GM03348 (cell line): ENCODE measurements at regions not wholly inside any gene's neighbourhood (a gene's known extent, or its start where the extent isn't known, plus 50 kb on each side); places are given as distances from the start of the nearest gene placed in this dataset.

Experiments used
- DNase-seq: peaks from one replicate; pipeline ENCODE4 v3.0.0; 2012; ENCODE audit warnings: low spot score

- DNase-seq: no peak
These were observed 167.9 kb upstream of the PAPPA start for GRCh38 chr9:115985657-115986056.

DNA sequence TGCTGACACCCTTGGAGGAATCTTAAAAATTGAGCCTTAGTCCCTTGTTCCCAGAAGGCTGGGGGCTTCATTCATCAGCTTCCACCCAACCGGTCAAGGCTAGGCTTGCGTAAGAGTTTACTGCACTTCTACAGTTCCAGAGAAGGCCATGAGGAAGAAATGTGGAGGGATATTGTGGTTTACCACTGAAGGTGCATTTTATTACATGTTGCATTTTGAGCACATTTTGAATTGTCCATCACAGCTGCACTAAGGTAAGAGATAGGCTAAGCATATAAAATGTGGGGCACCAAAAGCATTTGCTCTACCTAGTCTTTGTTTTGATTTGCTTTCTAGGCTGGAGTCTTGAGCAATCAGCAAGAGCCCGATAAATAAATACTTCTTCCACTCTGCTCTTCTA, 167.1 kb upstream of the PAPPA start:
- no peak for DNase-seq

GRCh38 chr9:115988701-115989100, 164.9 kb upstream of the PAPPA start:
- DNase-seq: no peak

GRCh38 chr9:115989831-115990230, 163.8 kb upstream of the PAPPA start:
- no peak for DNase-seq

- no peak for DNase-seq
These were observed 160.8 kb upstream of the PAPPA start for GRCh38 chr9:115992834-115993233.

DNA sequence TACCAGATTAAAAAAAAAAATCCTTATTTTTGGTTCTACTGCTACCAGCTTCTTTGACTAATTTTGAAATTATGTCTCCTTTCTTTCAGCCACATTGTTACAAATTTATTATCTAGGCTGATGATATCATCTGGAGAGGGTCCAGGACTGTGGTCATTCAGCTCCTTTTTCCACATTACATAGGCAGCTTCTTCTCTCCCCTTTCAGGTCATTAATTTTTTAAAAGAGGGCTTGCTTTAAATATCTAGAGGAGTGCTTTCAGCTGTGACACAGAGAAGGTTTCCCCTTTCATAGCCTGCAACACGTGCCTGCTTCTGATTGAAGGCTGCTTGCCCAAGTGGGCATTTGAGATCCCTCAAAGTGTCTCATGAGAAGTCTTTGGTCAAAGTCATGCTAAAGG, 155.7 kb upstream of the PAPPA start:
- DNase-seq: peak; percentile 40

DNA sequence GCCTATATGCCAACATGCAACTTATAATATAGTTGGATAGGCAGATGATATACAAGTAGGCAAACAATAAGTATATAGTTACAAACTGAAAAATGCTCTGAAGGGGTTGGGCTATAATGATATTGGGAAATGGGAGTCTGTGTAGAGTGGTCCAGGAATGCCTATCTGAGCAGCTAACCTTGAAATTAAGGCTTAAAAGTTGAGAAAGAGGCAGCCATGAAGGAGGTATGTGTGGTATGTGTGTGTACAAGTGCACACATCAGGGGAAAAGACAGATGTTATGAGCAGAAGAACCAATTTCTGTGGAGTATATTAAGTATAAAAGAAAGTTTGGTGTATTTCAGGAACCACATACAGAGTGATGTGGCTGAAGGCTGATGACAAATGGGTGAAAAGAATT, 154.9 kb upstream of the PAPPA start:
- DNase-seq: peak; percentile 22

GRCh38 chr9:115999498-115999897, 154.1 kb upstream of the PAPPA start:
- peak; percentile 23 for DNase-seq

DNA sequence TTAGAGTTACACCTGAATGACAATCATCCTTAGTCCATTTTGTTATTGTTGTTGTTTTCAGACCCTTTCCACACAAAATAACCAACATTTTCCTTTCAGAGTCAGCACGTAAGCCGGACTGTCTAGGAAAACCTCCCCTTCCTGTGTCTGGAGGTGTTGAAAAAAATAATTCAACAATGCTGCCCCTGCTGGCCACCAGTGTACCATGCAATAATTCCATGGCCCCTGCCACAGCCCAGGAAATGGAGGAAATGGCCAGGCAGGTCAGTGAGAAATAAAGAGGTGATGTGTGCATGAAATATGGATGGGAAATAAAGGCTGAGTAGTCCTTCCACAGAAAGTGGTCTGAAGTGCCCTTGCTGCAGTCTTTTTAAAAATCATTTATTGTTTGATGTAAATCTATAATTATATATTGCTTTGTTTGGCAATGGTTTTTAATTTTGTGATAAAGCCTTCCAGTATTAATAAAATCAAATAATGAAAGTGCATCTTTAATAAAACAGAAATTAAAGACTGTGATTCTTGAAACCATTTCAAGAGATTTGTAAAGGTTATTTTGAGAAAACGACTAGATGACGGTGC, 152.8 kb upstream of the PAPPA start:
- DNase-seq: no peak

DNA sequence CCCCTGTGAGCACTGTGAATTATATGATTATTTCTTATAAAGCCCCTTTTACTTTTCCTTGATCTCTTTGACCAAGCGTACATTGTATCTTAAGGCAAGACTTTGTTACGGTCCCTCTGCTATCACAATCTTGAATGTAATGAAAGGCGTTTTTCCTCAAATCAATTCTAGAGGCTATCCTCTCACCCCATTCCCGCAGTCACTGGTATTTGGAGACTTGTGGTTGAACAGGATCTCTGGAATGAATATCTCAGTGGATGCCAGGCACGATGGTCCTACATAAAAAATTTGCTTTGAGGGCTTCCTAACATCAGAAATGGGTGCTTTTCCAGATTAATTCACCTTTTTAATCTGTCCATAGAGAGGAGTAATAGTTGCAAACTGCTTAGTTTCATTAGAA, 151.4 kb upstream of the PAPPA start:
- DNase-seq: no peak

- peak; percentile 37 for DNase-seq
These were observed 151.0 kb upstream of the PAPPA start for GRCh38 chr9:116002624-116003023.

GRCh38 chr9:116003397-116003796, 150.2 kb upstream of the PAPPA start:
- no peak for DNase-seq

GRCh38 chr9:116005205-116005604, 148.4 kb upstream of the PAPPA start:
- DNase-seq: no peak

- DNase-seq: no peak
These were observed 145.8 kb upstream of the PAPPA start for GRCh38 chr9:116007824-116008223.

DNA sequence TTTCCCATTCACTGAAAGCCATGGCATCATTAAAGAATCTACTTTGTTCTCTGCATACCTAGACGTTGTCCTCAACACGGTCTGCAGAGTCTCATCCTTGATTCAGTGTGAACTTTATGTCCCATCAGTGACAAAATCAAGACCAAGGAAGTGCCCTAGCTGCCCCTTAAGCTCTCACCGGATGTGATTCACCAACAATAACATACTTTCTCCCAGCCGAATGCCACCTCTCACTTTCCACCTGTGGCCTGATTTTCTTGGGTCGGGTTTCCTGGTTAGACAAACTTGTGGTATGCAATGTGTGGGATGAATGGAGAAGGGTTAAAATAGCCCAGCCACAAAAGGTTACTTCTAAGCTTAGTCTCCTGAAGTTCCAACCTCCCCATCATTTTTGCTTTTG, 145.3 kb upstream of the PAPPA start:
- no peak for DNase-seq

- DNase-seq: no peak
These were observed 144.2 kb upstream of the PAPPA start for GRCh38 chr9:116009420-116009819.

GRCh38 chr9:116015855-116016254, 137.7 kb upstream of the PAPPA start:
- DNase-seq: no peak

GRCh38 chr9:116020146-116020545, 133.4 kb upstream of the PAPPA start:
- DNase-seq: no peak

DNA sequence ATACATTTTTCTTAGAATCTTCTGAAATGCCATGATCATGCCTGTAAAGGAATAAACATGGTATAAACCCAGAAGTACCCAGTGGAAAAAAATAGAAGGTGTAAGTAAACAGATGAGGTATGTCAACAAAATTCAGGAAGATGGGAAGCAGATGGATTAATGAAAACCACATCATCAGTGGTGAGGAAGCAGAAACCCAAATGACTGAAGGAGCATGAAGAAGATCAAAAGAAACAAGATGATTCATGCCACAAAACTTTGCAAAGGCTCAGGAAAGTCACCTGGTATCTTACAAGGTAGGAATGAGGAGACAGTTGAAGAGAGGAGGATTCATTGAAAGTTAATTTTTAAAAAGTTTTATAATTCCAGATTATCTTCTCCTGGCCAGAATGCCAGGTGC, 132.8 kb upstream of the PAPPA start:
- DNase-seq: no peak

DNA sequence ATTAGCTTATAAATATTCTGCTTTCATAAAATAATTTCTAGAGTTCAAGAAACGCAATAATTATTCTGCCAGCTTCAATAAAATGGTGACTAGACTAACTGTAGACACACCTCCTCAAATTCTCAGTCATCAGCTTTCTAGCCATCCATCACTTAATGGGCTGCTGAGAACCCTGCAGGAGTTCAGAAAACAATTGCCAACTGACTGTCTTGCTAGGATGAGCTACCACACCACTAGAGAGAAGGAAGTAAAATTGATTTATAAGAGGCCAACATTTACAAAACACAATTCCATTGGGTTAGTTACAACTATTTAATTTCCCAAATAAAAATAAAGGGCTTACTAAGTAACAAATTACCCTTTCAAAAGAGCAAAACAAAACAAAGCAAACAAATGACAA, 126.5 kb upstream of the PAPPA start:
- DNase-seq: peak; percentile 28

- peak; percentile 60 for DNase-seq
These were observed 126.1 kb upstream of the PAPPA start for GRCh38 chr9:116027511-116027910.

GRCh38 chr9:116027951-116028350, 125.6 kb upstream of the PAPPA start:
- no peak for DNase-seq

- peak; percentile 11 for DNase-seq
These were observed 123.1 kb upstream of the PAPPA start for GRCh38 chr9:116030517-116030916.

DNA sequence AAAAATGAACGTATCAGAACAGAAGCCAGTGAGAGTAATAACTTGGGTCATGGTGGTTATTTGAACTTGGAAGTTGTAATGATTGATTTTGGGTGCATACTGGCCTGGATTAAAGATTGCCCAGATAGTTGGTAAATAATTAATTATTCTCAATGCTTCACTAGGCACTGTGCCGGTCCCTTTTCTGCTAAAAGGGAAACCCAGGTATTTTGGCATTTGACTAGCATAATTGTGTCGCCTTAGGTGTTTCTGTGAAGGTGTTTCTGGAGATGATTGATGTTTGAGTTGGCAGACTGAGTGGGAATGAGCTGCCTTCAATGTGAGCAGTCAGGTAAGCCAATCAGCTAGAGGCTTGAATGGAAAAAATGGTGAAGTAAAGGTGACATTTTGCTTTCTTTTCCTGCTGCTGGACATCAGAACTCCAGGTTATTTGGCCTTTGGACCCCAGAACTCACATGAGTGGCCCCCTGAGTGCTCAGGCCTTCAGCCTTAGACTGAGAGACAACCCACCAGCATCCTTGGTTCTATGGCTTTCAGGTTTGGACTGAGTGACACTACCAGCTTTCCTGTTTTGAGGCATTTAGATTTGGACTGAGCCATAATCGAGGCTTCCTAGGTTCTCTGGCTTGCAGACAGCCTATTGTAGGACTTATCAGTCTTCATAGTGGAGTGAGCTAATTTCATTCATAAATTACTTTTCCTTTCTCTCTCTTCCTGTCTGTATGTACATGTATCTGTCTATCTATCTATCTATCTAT, 120.7 kb upstream of the PAPPA start:
- no peak for DNase-seq
